Heart right ventricle (tissue), 16 donors: ENCODE measurements at regions not wholly inside any gene's neighbourhood (a gene's known extent, or its start where the extent isn't known, plus 50 kb on each side); places are given as distances from the start of the nearest gene placed in this dataset.

ENCODE experiments used
- ATAC-seq, 8 donors: fragments of 200-7000 bp; cut with Tn5 transposase; one replicate each; pipeline ENCODE4 v1.9.1; 2020; ENCODE audit warnings: mild to moderate bottlenecking in 8 of 8, moderate library complexity in 8 of 8, moderate number of reproducible peaks in 1 of 8
- DNase-seq, 2 donors: peaks; one replicate each; pipeline ENCODE4 v3.0.0-alpha.2; 2020
- H3K27ac ChIP-seq, 10 donors: fragments of 200-600 bp; sonication (generic) in 2 of 10; one replicate each; pipeline versions ENCODE4 v1.5.0 to v1.8.0; 2020 to 2022; ENCODE audit warnings: mild to moderate bottlenecking in 3 of 10
- H3K27me3 ChIP-seq, 7 donors: fragments of 200-600 bp; one replicate each; pipeline ENCODE4 v1.8.0; 2021 to 2022; ENCODE audit warnings: mild to moderate bottlenecking in 2 of 7
- H3K36me3 ChIP-seq, 9 donors: fragments of 200-600 bp; sonication (generic) in 1 of 9; one replicate each; pipeline versions ENCODE4 v1.5.0 to v1.8.0; 2020 to 2022; ENCODE audit warnings: mild to moderate bottlenecking in 2 of 9
- H3K4me1 ChIP-seq, 9 donors: fragments of 200-600 bp; sonication (generic) in 1 of 9; one replicate each; pipeline versions ENCODE4 v1.5.0 to v1.8.0; 2020 to 2022; ENCODE audit warnings: mild to moderate bottlenecking in 4 of 9
- H3K4me3 ChIP-seq, 10 donors: fragments of 200-600 bp; sonication (generic) in 2 of 10; one replicate each; pipeline versions ENCODE4 v1.5.0 to v1.8.0; 2020 to 2022; ENCODE audit warnings: mild to moderate bottlenecking in 7 of 10, moderate library complexity in 2 of 10
- H3K9me3 ChIP-seq, 11 donors: fragments of 200-600 bp in 10 of 11; sonication (generic) in 2 of 11; one replicate each; pipeline versions ENCODE4 v1.5.0 to v1.8.0; 2013 to 2022; ENCODE audit warnings: mild to moderate bottlenecking in 2 of 11, control low read depth in 1 of 11, moderate library complexity in 1 of 11
- WGBS, 2 donors: extraction: QIAGEN DNeasy Blood & Tissue Kit; methylation state at CpG; one replicate each; pipeline ENCODE4 v1.1.7; 2013; ENCODE audit warnings: inconsistent platforms in 1 of 2; 5-methylcytosine and 5-hydroxymethylcytosine counted together
- intact Hi-C, 10 donors: fragments of 100-400 bp; cut with DNase I; formaldehyde crosslinking; loops; one replicate each; pipeline versions ENCODE4 v1.11.1 to v1.14.2; 2022
- TF ChIP-seq, protein P1 (sequence below), 9 donors: fragments of 200-600 bp; sonication (generic) in 2 of 9; IDR thresholded peaks; one replicate each; pipeline versions ENCODE4 v1.5.0 to v1.8.0; 2021 to 2022; ENCODE audit warnings: antibody characterized with exemption in 9 of 9, mild to moderate bottlenecking in 5 of 9, moderate library complexity in 1 of 9
- donor health status: Arrhythmogenic right ventricular cardiomyopathy.
- donor health status: ischemic (EF 13 %, LVEDD 7.1; RV severe dilation, severe dysfunction).
- donor health status: healthy with polysubstance abuse.
- donor health status: DM: no; HTN: yes; CAD: no.
- donor health status: DM: no; HTN: no; CAD: no.
- donor health status: ischemic (EF 25% LVEDD 6.9; RV normal size, moderate dysfunction).
- donor health status: ischemic (EF 25% LVEDD 5.7; RV mildly dilated, moderate dysfunction).
- donor health status: healthy.
- donor health status: DM: yes; HTN: yes; CAD: no.
- donor health status: Ischemic cardiomyopathy.
- donor health status: ischemic (EF 35%, LVEDD 5.7; RV mildly dilated, moderate dysfunction).
- donor health status: nonischemic (EF 11% LVEDD 7.7; RV severe dilation, severe dysfunction).
- donor health status: DM: yes; HTN: yes; CAD: no.
- donor health status: PGD.
- donor health status: ischemic (EF 29% LVEDD 5.4; RV normal size, mild dysfunction).
- donor health status: nonischemic (EF 23%, LVEDD 6.1; RV moderate dilation, normal function).

DNA sequence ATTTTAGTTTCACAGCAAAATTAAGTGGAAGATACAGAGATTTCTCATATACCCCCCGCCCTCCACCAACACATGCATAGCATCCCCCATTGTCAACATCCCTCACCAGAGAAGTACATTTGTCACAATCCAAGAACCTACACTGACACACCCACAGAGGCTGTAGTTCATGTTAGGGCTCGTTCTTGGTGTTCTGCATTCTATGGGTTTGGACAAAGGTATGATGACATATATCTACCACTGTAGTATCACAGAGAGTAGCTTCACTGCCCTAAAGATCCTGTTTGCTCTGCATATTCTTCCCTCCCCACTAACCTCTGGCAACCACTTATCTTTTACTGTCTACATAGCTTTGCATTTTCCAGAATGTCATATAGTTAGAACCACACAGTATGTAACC is 444.6 kb upstream of the DCN start:
- 94 to 95% methylated on average over 2 of the region's 2 CpGs for WGBS, 2 donors
- intact Hi-C loops: loop anchor here in 1 of 10 donors (2.0 kb wide), 1 partner anchor 16 kb away; no protein-coding TSS in a partner anchor
- Histone ChIP-seq H3K27me3 (no peaks in the 10 kb centered on the region), H3K9me3 (peaks cover 0 to 6% (median 0%) of the 10 kb centered on the region in 11 donors), H3K27ac (no peak overlapping the region), H3K4me1 (peaks cover 0 to 3% (median 0%) of the 10 kb centered on the region in 9 donors), H3K4me3 (no peak overlapping the region), H3K36me3 (no peaks in the 10 kb centered on the region)
- ATAC-seq (no peak), DNase-seq (no peak)
- TF ChIP-seq, protein P1, sequence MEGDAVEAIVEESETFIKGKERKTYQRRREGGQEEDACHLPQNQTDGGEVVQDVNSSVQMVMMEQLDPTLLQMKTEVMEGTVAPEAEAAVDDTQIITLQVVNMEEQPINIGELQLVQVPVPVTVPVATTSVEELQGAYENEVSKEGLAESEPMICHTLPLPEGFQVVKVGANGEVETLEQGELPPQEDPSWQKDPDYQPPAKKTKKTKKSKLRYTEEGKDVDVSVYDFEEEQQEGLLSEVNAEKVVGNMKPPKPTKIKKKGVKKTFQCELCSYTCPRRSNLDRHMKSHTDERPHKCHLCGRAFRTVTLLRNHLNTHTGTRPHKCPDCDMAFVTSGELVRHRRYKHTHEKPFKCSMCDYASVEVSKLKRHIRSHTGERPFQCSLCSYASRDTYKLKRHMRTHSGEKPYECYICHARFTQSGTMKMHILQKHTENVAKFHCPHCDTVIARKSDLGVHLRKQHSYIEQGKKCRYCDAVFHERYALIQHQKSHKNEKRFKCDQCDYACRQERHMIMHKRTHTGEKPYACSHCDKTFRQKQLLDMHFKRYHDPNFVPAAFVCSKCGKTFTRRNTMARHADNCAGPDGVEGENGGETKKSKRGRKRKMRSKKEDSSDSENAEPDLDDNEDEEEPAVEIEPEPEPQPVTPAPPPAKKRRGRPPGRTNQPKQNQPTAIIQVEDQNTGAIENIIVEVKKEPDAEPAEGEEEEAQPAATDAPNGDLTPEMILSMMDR (IDR thresholded peaks at IDR 0.05): no peak

DNA sequence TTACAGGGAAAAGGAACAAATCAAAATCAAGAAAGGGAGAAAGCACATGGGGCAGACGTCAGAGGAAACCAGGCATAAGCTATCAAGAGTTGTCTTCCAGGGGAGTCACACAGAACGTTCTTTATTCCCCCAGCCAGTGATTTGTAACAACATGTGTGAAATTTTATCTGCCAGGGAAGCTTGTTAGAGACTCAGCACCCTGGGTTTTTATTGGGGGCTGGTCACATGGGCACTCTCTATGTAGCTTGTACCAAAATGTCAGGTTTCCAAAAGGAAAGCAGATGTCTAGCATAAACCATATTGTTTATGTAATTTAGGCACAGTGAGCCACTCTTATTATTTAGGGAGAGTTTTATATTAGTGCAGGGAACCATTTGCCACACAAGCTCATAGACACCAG is 440.4 kb upstream of the DCN start:
- intact Hi-C loops: no loop called here
- H3K36me3 ChIP-seq: no peaks in the 10 kb centered on the region
- no peak for ATAC-seq
- TF ChIP-seq, protein P1 (IDR thresholded peaks at IDR 0.05): no peak
- no peaks in the 10 kb centered on the region for H3K27me3 ChIP-seq
- no peak overlapping the region for H3K4me3 ChIP-seq
- peaks cover 0 to 6% (median 0%) of the 10 kb centered on the region in 11 donors for H3K9me3 ChIP-seq
- no peak overlapping the region for H3K27ac ChIP-seq
- H3K4me1 ChIP-seq: peaks cover 0 to 4% (median 0%) of the 10 kb centered on the region in 9 donors
- DNase-seq: no peak
- 44 to 63% methylated on average over 2 of the region's 2 CpGs for WGBS, 2 donors

DNA sequence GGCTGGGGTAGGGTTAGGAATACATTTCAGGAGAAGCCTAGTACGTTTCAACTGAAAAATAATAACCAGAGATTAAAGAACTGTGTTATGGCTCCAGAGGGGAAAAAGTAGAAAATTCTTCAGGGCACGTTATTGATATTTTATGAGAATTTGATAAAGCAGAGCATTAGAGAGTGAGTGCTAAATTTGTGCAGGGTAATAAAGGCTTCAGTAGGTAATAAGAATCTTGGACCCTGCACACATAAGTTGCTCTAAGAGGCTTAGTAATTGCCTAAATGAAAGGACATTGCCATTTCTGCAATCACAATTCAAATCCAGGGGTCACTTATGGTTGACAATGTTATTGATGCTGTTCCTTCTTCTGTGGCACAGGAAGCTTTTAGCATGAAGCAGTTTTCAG is 439.4 kb upstream of the DCN start:
- 89 to 92% methylated on average over 2 of the region's 2 CpGs for WGBS, 2 donors

DNA sequence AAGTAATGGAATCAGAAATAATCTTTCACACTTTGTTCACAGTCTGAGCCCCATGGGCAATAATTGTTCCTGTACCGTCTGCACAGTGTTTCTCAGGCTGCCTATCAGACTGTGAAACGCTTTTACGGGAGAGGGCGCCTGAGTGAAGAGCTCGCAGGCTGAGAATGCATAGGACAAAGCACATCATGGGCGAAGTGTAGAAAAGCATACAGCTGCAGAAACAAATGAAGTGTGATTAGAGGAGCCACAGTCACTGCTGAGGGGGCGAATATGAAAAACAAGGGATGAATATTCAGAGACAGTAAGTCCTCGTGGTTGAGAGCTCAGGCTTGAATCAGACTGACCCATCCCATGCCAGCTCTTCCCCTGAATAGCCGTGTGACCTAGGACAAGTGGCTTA is 438.4 kb upstream of the DCN start:
- Histone ChIP-seq H3K27ac (no peak overlapping the region), H3K9me3 (peaks cover 0 to 3% (median 0%) of the 10 kb centered on the region in 11 donors), H3K36me3 (no peaks in the 10 kb centered on the region), H3K27me3 (no peaks in the 10 kb centered on the region), H3K4me3 (no peak overlapping the region), H3K4me1 (peaks cover 0 to 4% (median 0%) of the 10 kb centered on the region in 9 donors)
- WGBS, 2 donors: 44 to 50% methylated on average over 9 of the region's 9 CpGs
- TF ChIP-seq, protein P1 (IDR thresholded peaks at IDR 0.05): peak in 4 of 9 donors; percentile 21 to 50 (median 45)
- intact Hi-C loops: no loop called here
- peak; percentile 62 to 91 (median 80) for ATAC-seq
- peak in 1 of 2 donors; percentile 18 for DNase-seq

More for the DNA sequence above, 439.4 kb upstream of the DCN start:
- no peaks in the 10 kb centered on the region for H3K27me3 ChIP-seq
- peaks cover 0 to 4% (median 0%) of the 10 kb centered on the region in 9 donors for H3K4me1 ChIP-seq
- peaks cover 0 to 6% (median 0%) of the 10 kb centered on the region in 11 donors for H3K9me3 ChIP-seq
- DNase-seq (no peak), ATAC-seq (no peak)
- H3K4me3 ChIP-seq: no peak overlapping the region
- intact Hi-C loops: no loop called here
- TF ChIP-seq, protein P1 (IDR thresholded peaks at IDR 0.05): no peak
- H3K27ac ChIP-seq: no peak overlapping the region
- H3K36me3 ChIP-seq: no peaks in the 10 kb centered on the region
